ENCODE measurements at regions not wholly inside any gene's neighbourhood (a gene's known extent, or its start where the extent isn't known, plus 50 kb on each side); places are given as distances from the start of the nearest gene placed in this dataset.

- no peak for DNase-seq (ENCODE audit: low read depth in 2 of 2)
Observed at GRCh38 chr22:49623176-49623575, 204.5 kb downstream of the BRD1 start.

- DNase-seq (ENCODE audit: low read depth in 2 of 2) = no peak
Observed at GRCh38 chr22:49622241-49623105, 205.2 kb downstream of the BRD1 start.

GRCh38 chr22:49621601-49622210 is 206.0 kb downstream of the BRD1 start:
- DNase-seq (ENCODE audit: low read depth in 2 of 2) = no peak

GRCh38 chr22:49620666-49621065 is 207.0 kb downstream of the BRD1 start:
- DNase-seq (ENCODE audit: low read depth in 2 of 2) = no peak

GRCh38 chr22:49620003-49620556 is 207.6 kb downstream of the BRD1 start:
- DNase-seq (ENCODE audit: low read depth in 2 of 2) = no peak

GRCh38 chr22:49619301-49619700 is 208.4 kb downstream of the BRD1 start:
- DNase-seq (ENCODE audit: low read depth in 2 of 2) = no peak

- DNase-seq (ENCODE audit: low read depth in 2 of 2) = no peak
Observed at GRCh38 chr22:49618677-49618953, 209.1 kb downstream of the BRD1 start.

GRCh38 chr22:49617866-49618676 is 209.6 kb downstream of the BRD1 start:
- DNase-seq (ENCODE audit: low read depth in 2 of 2) = no peak

GRCh38 chr22:49617264-49617663 is 210.4 kb downstream of the BRD1 start:
- no peak for DNase-seq (ENCODE audit: low read depth in 2 of 2)

GRCh38 chr22:49616356-49617231 is 211.1 kb downstream of the BRD1 start:
- no peak for DNase-seq (ENCODE audit: low read depth in 2 of 2)

- DNase-seq (ENCODE audit: low read depth in 2 of 2) = no peak
Observed at GRCh38 chr22:49614966-49615965, 212.4 kb downstream of the BRD1 start.

GRCh38 chr22:49613511-49614270 is 214.0 kb downstream of the BRD1 start:
- DNase-seq (ENCODE audit: low read depth in 2 of 2) = no peak

- DNase-seq (ENCODE audit: low read depth in 2 of 2) = no peak
Observed at GRCh38 chr22:49613108-49613507, 214.6 kb downstream of the BRD1 start.

GRCh38 chr22:49609207-49609876 is 218.3 kb downstream of the BRD1 start:
- no peak for DNase-seq (ENCODE audit: low read depth in 2 of 2)

- no peak for DNase-seq (ENCODE audit: low read depth in 2 of 2)
Observed at GRCh38 chr22:49608660-49609059, 219.0 kb downstream of the BRD1 start.

- DNase-seq (ENCODE audit: low read depth in 2 of 2) = no peak
Observed at GRCh38 chr22:49608228-49608627, 219.4 kb downstream of the BRD1 start.

GRCh38 chr22:49607821-49608220 is 219.9 kb downstream of the BRD1 start:
- DNase-seq (ENCODE audit: low read depth in 2 of 2) = no peak

- DNase-seq (ENCODE audit: low read depth in 2 of 2) = no peak
Observed at GRCh38 chr22:49606562-49607290, 220.9 kb downstream of the BRD1 start.
